Right lobe of liver (tissue), 4 donors: ENCODE measurements at regions not wholly inside any gene's neighbourhood (a gene's known extent, or its start where the extent isn't known, plus 50 kb on each side); places are given as distances from the start of the nearest gene placed in this dataset.

Source experiments
- POLR2A ChIP-seq: fragments of 450-650 bp; IDR thresholded peaks from one replicate; pipeline ENCODE4 v1.6.1; 2017; ENCODE audit warnings: antibody characterized with exemption, mild to moderate bottlenecking
- TF ChIP-seq, protein P1 (sequence below), 4 donors: fragments of 200-600 bp in 3 of 4; fragments of 450-650 bp in 1 of 4; IDR thresholded peaks; one replicate each; pipeline versions ENCODE4 v1.5.1 to v1.8.0; 2016 to 2022; ENCODE audit warnings: antibody characterized with exemption in 4 of 4, mild to moderate bottlenecking in 2 of 4
- donor health status: DM: no; HTN: no; CAD: no.
- donor health status: DM: no; HTN: no; CAD: no.
- donor health status: DM: no; HTN: yes; CAD: no.

GRCh38 chr13:85498774-85499173 is 300.4 kb downstream of the SLITRK6 start:
- TF ChIP-seq, protein P1, sequence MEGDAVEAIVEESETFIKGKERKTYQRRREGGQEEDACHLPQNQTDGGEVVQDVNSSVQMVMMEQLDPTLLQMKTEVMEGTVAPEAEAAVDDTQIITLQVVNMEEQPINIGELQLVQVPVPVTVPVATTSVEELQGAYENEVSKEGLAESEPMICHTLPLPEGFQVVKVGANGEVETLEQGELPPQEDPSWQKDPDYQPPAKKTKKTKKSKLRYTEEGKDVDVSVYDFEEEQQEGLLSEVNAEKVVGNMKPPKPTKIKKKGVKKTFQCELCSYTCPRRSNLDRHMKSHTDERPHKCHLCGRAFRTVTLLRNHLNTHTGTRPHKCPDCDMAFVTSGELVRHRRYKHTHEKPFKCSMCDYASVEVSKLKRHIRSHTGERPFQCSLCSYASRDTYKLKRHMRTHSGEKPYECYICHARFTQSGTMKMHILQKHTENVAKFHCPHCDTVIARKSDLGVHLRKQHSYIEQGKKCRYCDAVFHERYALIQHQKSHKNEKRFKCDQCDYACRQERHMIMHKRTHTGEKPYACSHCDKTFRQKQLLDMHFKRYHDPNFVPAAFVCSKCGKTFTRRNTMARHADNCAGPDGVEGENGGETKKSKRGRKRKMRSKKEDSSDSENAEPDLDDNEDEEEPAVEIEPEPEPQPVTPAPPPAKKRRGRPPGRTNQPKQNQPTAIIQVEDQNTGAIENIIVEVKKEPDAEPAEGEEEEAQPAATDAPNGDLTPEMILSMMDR (IDR thresholded peaks at IDR 0.05): no peak
- TF ChIP-seq POLR2A: no peak
